Forelimb muscle (tissue), 1 donor: ENCODE measurements at regions not wholly inside any gene's neighbourhood (a gene's known extent, or its start where the extent isn't known, plus 50 kb on each side); places are given as distances from the start of the nearest gene placed in this dataset.

Experiments used
- DNase-seq: peaks from one replicate; pipeline ENCODE4 v3.0.0-alpha.2; 2013; ENCODE audit warnings: low read depth

DNA sequence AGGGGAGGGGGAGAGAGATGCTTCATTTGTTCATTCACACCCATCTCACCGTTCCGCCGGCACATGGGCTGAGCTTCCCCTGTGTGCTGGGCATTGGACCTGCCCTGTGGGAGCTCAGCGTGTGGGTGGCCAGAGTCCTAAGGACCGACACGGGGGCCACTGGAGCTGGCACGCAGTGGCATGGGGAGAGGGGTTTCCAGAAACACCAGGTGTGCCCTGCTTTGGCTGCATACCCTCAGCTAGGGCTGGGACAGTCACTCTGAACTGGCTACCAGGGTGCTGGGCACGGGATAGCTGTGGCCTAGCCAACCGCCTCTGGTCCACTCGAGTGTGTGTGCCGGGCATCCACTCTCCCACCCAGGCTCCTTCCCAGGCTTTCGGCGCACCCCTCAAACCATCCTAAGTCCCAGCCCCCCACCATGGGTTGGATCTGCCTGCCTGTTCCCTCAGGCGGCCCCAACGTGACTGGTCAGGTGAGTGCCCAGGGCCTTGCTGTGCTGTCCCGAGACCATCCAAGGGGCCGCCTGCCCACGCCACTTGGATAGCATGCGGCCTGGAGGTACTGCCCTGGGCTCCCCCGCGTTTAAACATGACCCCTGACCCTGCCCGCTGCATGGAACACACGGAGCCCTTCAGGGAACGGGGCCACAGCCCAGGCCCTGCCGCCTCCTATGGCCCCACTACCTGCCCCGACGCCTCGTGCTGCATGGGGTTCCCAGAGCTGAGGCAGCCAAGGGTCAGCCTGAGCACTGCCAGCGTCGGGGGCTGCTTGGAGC lies 51.6 kb upstream of the LINC01488 start:
- DNase-seq: no peak

DNA sequence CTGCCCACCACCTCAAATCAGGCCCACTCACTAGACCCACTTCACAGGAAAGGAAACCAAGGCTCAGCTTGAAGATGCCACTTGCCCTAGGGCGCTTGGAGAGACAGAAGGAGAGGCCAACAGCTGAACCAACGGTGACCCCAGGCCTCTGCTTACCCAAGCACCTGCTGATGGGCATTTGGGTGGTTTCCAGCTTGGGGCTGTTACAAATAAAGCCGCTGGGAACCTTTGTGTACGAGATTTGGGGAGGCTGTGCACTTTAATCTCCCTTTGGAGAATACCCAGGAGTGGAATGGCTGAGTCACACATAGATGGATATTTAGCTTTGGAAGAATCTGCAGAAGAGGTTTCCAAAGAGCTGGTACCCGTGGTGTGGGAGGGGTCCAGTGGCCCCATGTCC lies 50.9 kb upstream of the LINC01488 start:
- no peak for DNase-seq

DNA sequence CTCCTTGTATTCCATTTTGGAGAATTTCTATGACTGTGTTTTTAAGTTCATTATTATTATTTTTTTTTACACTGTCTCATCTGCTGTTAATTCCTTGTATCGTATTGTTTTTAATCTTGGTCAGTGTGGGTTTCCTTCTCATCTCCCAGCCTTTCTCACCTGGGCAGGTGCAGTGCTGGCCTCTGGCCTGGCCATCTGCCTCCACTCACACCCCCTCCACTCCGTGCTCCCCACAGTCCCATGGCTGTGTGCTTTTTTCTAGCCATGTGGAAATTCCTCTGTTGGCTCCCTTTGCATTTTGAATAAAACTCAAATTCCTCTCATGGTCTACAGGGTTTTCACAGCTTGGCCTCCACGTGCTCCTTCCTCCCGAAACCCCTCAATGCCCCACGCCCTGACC lies 50.3 kb upstream of the LINC01488 start:
- no peak for DNase-seq
